ENCODE measurements at regions not wholly inside any gene's neighbourhood (a gene's known extent, or its start where the extent isn't known, plus 50 kb on each side); places are given as distances from the start of the nearest gene placed in this dataset.

- no peak overlapping the region for H3K9ac ChIP-seq (ENCODE audit: low read depth, low read length)
- no peak for TF ChIP-seq MAZ (IDR thresholded peaks at IDR 0.05; ENCODE audit: borderline replicate concordance, low read depth, low read length)
- no peak for TF ChIP-seq CTCF (conservative IDR thresholded peaks at IDR 0.05; ENCODE audit: low read depth, low read length)
- no peak for TF ChIP-seq NFE2L2 (IDR thresholded peaks at IDR 0.05; ENCODE audit: low read depth, low read length)
- no peak for TF ChIP-seq MAFK (IDR thresholded peaks at IDR 0.05; ENCODE audit: low read depth, low read length)
- no peak for ATAC-seq (ENCODE audit: low read depth)
- no peak overlapping the region for H2BK5ac ChIP-seq (ENCODE audit: low read depth, low read length, poor library complexity, severe bottlenecking)
- H4K5ac ChIP-seq (ENCODE audit: low read depth, low read length): no peak overlapping the region
- in situ Hi-C loops (cut with MboI; ENCODE audit: low sequenced_read_pairs): no loop called here
- H3K4ac ChIP-seq (ENCODE audit: low read depth, low read length): no peak overlapping the region
- H2AK5ac ChIP-seq (ENCODE audit: low read depth, low read length): no peak overlapping the region
- no peak overlapping the region for H3K27ac ChIP-seq (ENCODE audit: insufficient read depth, low read length)
- ChIA-PET POLR2A (ENCODE audit: unreplicated experiment) (no interaction called here), CTCF (interaction anchor here (0.6 kb wide), 1 partner anchor 10 kb away, joined by 4 read pairs; no protein-coding TSS in a partner anchor)
- no peak overlapping the region for H3K23ac ChIP-seq (ENCODE audit: low read depth, low read length)
- H3K18ac ChIP-seq (ENCODE audit: low read depth, low read length): no peak overlapping the region
- H2BK20ac ChIP-seq (ENCODE audit: low read depth, low read length): no peak overlapping the region
- BruUV-seq (replicated peaks): no TSS peak
- H3K14ac ChIP-seq (replicated peaks; ENCODE audit: low read depth, low read length): no peak overlapping the region
- no peak overlapping the region for H4K91ac ChIP-seq (ENCODE audit: insufficient read depth, low read depth, low read length)
- no peak overlapping the region for H2AK9ac ChIP-seq (replicated peaks; ENCODE audit: low read depth, low read length, poor library complexity)
- H4K20me1 ChIP-seq (ENCODE audit: insufficient read depth, low read length): no peaks in the 10 kb centered on the region
- DNase-seq: no peak
- H3K4me2 ChIP-seq (ENCODE audit: low read depth, low read length): no peak overlapping the region
- H3K9me3 ChIP-seq (ENCODE audit: control insufficient read depth, insufficient read depth, low read length): no peaks in the 10 kb centered on the region
- intact Hi-C loops (cut with micrococcal nuclease): no loop called here
- no peak overlapping the region for H2BK15ac ChIP-seq (ENCODE audit: low read depth, low read length)
- dilution Hi-C loops (cut with HindIII; ENCODE audit: low sequenced_read_pairs, unreplicated experiment): no loop called here
- no peak overlapping the region for H4K8ac ChIP-seq (ENCODE audit: low read depth in 2 of 2, low read length in 2 of 2)
- H2AFZ ChIP-seq (replicated peaks; ENCODE audit: low read length, poor library complexity): no peak overlapping the region
- H3K56ac ChIP-seq (ENCODE audit: extremely low read depth, insufficient read depth, low read length): no peak overlapping the region
- no peaks in the 10 kb centered on the region for H3K9me1 ChIP-seq (ENCODE audit: insufficient read depth, low read length)
- no peak overlapping the region for H2BK120ac ChIP-seq (ENCODE audit: low read depth, low read length)
- 93% methylated on average over 2 of the region's 3 CpGs; no CpG with 5 or more reads in 1 of the 2 experiments for WGBS, 2 experiments (ENCODE audit: extremely low coverage in 2 of 2, insufficient read length in 1 of 2)
- H3K36me3 ChIP-seq (ENCODE audit: control insufficient read depth, insufficient read depth, low read length): no peaks in the 10 kb centered on the region
- H3K79me1 ChIP-seq (ENCODE audit: low read depth in 1 of 2, low read length in 2 of 2): no peaks in the 10 kb centered on the region
- H3K27me3 ChIP-seq (ENCODE audit: control insufficient read depth, insufficient read depth, low read length): no peaks in the 10 kb centered on the region; the same call in 1 of the 2 replicates
- H3K4me1 ChIP-seq (ENCODE audit: control insufficient read depth, insufficient read depth, low read length): peaks cover 5% of the 10 kb centered on the region; the same call in 1 of the 2 replicates
- H3K4me3 ChIP-seq (ENCODE audit: insufficient read depth, low read depth, low read length): no peak overlapping the region
Observed at GRCh38 chr4:128663325-128663724, 146.2 kb upstream of the JADE1 start.

Measured in IMR-90 (cell line).